Caco-2 (cell line): ENCODE measurements at regions not wholly inside any gene's neighbourhood (a gene's known extent, or its start where the extent isn't known, plus 50 kb on each side); places are given as distances from the start of the nearest gene placed in this dataset.

ENCODE experiments used
- BruUV-seq: library from RNA; stranded (reverse); fragments of 400-500 nt; replicated peaks from 2 replicates; lab custom pipeline; 2021; lab: Mats Ljungman, UMichigan
- CTCF ChIA-PET: fragments of 300-600 bp; sonication (Branson Sonifier 250); formaldehyde crosslinking; loops from one replicate; lab custom pipeline; 2022; ENCODE audit warnings: antibody characterized with exemption; lab: Charles Lee
- POLR2A ChIA-PET: fragments of 300-600 bp; sonication (Branson Sonifier 250); formaldehyde crosslinking; loops from one replicate; lab custom pipeline; 2022; ENCODE audit warnings: antibody characterized with exemption; lab: Charles Lee
- DNase-seq, 2 experiments: peaks; one replicate each; pipeline versions ENCODE4 v3.0.0 to v3.0.0-alpha.2; 2020 to 2022
- H3K27me3 ChIP-seq: replicated peaks from 2 replicates; pipeline ENCODE4 v1.6.0; 2011; ENCODE audit warnings: low read length; ENCODE audit not compliant: control insufficient read depth, insufficient read depth
- H3K36me3 ChIP-seq: 2 replicates; pipeline ENCODE4 v1.5.1; 2011; ENCODE audit warnings: low read length; ENCODE audit not compliant: control insufficient read depth, insufficient read depth
- H3K4me1 ChIP-seq: fragments of 250-450 bp; sonication (Bioruptor Pico); 2 replicates; pipeline ENCODE4 v1.5.1; 2020; ENCODE audit warnings: mild to moderate bottlenecking
- H3K4me3 ChIP-seq: 2 replicates; pipeline ENCODE4 v1.5.1; 2011; ENCODE audit warnings: low read depth, mild to moderate bottlenecking, control low read depth, low read length
- H3K9me3 ChIP-seq: fragments of 250-450 bp; sonication (Bioruptor Pico); 2 replicates; pipeline ENCODE4 v1.5.1; 2020; ENCODE audit warnings: mild to moderate bottlenecking, moderate library complexity
- H3K27ac Mint-ChIP-seq: one replicate; pipeline ENCODE4 v1.8.0; 2022; ENCODE audit warnings: mixed read lengths; ENCODE audit not compliant: unreplicated experiment
- H3K27me3 Mint-ChIP-seq: one replicate; pipeline ENCODE4 v1.8.0; 2022; ENCODE audit warnings: mixed read lengths; ENCODE audit not compliant: insufficient read depth, unreplicated experiment
- H3K36me3 Mint-ChIP-seq: one replicate; pipeline ENCODE4 v1.8.0; 2022; ENCODE audit warnings: mild to moderate bottlenecking, mixed read lengths; ENCODE audit not compliant: insufficient read depth, unreplicated experiment
- H3K4me1 Mint-ChIP-seq: one replicate; pipeline ENCODE4 v1.8.0; 2022; ENCODE audit warnings: low read depth, mixed read lengths; ENCODE audit not compliant: unreplicated experiment
- H3K4me3 Mint-ChIP-seq: one replicate; pipeline ENCODE4 v1.8.0; 2022; ENCODE audit warnings: mild to moderate bottlenecking, moderate library complexity, mixed read lengths; ENCODE audit not compliant: unreplicated experiment
- H3K9me3 Mint-ChIP-seq: one replicate; pipeline ENCODE4 v1.8.0; 2022; ENCODE audit warnings: mixed read lengths; ENCODE audit not compliant: unreplicated experiment
- intact Hi-C: fragments of 100-400 bp; cut with micrococcal nuclease; formaldehyde crosslinking; loops from one replicate; pipeline ENCODE4 v1.10.0; 2022; ENCODE audit not compliant: unreplicated experiment
- TF ChIP-seq, protein P1 (sequence below), 2 experiments: fragments of 200-600 bp in 1 of 2; IDR thresholded peaks; 1 replicate in 1 of 2; 2 replicates in 1 of 2; pipeline versions ENCODE4 v1.5.1 to v1.8.0; 2011 to 2022; ENCODE audit warnings: antibody characterized with exemption in 1 of 2, control low read depth in 1 of 2, inconsistent platforms in 1 of 2, low read depth in 1 of 2, low read length in 1 of 2, mild to moderate bottlenecking in 1 of 2, moderate library complexity in 1 of 2; ENCODE audit not compliant: insufficient read depth in 1 of 2, severe bottlenecking in 1 of 2, unreplicated experiment in 1 of 2

DNA sequence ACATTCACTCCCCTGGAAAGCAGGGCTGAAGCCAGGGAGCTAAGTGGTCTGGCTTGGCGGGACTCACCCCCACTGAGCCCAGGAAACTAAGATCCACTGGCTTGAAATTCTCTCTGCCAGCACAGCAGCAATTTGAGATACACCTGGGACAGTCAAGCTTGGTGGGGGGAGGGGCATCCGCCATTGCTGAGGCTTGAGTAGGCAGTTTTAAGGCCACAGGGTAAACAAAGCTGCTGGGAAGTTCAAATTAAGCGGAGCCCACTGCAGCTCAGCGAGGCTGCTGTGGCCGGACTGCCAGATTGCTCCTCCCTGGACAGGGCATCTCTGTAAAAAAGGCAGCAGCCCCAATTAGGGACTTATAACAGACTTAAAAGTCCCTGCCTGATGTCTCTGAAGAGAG is 108.2 kb upstream of the FAM13C start:
- Mint-ChIP-seq H3K9me3 (no peaks in the 10 kb centered on the region), H3K27ac (no peak overlapping the region), H3K36me3 (no peaks in the 10 kb centered on the region), H3K27me3 (peaks cover 27% of the 10 kb centered on the region), H3K4me1 (no peaks in the 10 kb centered on the region), H3K4me3 (no peak overlapping the region)
- DNase-seq, result no peak
- Histone ChIP-seq H3K27me3 (no peaks in the 10 kb centered on the region), H3K36me3 (no peaks in the 10 kb centered on the region), H3K9me3 (no peaks in the 10 kb centered on the region; the same call in 1 of the 2 replicates), H3K4me1 (no peaks in the 10 kb centered on the region), H3K4me3 (no peak overlapping the region)
- BruUV-seq, result no TSS peak
- intact Hi-C loops, result loop anchor here (10.0 kb wide), 1 partner anchor 1414 kb away; no protein-coding TSS in a partner anchor
- ChIA-PET CTCF (interaction anchor here (0.7 kb wide), 1 partner anchor 523 kb away, joined by 3 read pairs; no protein-coding TSS in a partner anchor), POLR2A (no interaction called here)
- TF ChIP-seq, protein P1, sequence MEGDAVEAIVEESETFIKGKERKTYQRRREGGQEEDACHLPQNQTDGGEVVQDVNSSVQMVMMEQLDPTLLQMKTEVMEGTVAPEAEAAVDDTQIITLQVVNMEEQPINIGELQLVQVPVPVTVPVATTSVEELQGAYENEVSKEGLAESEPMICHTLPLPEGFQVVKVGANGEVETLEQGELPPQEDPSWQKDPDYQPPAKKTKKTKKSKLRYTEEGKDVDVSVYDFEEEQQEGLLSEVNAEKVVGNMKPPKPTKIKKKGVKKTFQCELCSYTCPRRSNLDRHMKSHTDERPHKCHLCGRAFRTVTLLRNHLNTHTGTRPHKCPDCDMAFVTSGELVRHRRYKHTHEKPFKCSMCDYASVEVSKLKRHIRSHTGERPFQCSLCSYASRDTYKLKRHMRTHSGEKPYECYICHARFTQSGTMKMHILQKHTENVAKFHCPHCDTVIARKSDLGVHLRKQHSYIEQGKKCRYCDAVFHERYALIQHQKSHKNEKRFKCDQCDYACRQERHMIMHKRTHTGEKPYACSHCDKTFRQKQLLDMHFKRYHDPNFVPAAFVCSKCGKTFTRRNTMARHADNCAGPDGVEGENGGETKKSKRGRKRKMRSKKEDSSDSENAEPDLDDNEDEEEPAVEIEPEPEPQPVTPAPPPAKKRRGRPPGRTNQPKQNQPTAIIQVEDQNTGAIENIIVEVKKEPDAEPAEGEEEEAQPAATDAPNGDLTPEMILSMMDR (IDR thresholded peaks at IDR 0.05; ENCODE audit: insufficient read depth in 1 of 2, low read depth in 1 of 2, low read length in 1 of 2, severe bottlenecking in 1 of 2, unreplicated experiment in 1 of 2), result no peak

DNA sequence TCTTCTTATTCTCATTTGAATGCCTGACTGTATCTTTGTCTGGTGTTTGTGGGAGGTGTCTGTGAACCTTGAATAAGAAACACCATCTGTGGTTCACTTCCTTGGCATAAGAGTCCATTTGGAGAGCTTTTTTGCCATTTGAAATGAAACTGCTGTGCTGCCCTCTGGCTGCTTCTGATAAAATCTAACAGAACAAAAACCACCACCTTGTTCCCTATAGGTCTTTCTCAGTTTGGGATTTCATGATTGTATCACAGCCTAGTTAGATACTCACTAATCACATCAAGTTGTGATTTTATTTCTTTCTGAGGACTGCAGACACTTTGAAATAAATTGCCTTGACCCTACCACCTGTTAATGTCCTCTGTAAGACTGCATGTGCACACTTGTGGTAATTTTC is 102.7 kb upstream of the FAM13C start:
- DNase-seq, result peak in 1 of 2 experiments; percentile 29
- CTCF ChIA-PET, result interaction anchor here (1.3 to 1.5 kb wide), 2 partner anchors 76 to 115 kb away, joined by 3 to 9 read pairs; no protein-coding TSS in a partner anchor
- BruUV-seq, result no TSS peak
- Mint-ChIP-seq H3K27ac (no peak overlapping the region), H3K4me3 (no peak overlapping the region), H3K4me1 (no peaks in the 10 kb centered on the region), H3K9me3 (no peaks in the 10 kb centered on the region), H3K36me3 (no peaks in the 10 kb centered on the region), H3K27me3 (peaks cover 10% of the 10 kb centered on the region)
- Histone ChIP-seq H3K9me3 (no peaks in the 10 kb centered on the region; the same call in 1 of the 2 replicates), H3K4me3 (no peak overlapping the region), H3K36me3 (no peaks in the 10 kb centered on the region), H3K4me1 (no peaks in the 10 kb centered on the region), H3K27me3 (no peaks in the 10 kb centered on the region; the same call in 1 of the 2 replicates)
- intact Hi-C loops, result loop anchor here (1.0 kb wide), 4 partner anchors 115 to 683 kb away; no protein-coding TSS in a partner anchor
- TF ChIP-seq, protein P1 (IDR thresholded peaks at IDR 0.05; ENCODE audit: insufficient read depth in 1 of 2, low read depth in 1 of 2, low read length in 1 of 2, severe bottlenecking in 1 of 2, unreplicated experiment in 1 of 2), result peak; percentile 25 to 57
- POLR2A ChIA-PET, result no interaction called here

DNA sequence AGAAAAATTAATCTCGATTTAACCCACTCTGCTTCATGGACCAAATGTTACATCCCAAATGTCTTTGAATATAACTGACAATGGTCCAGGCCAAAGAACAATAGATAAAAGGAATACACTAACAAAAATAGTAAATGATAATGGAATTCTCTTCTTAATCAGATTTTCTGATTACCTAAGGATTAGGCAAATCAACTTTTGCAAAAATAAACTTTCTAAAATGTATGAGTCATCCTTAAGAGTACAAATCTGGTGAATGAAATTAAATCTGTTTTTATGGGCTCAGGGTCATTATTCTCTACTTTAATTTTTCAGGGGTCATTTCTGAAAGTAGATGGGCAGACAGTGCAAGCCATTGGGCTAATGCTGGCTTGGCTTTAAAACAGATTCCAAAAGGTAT is 102.1 kb upstream of the FAM13C start:
- Mint-ChIP-seq H3K36me3 (no peaks in the 10 kb centered on the region), H3K4me1 (no peaks in the 10 kb centered on the region), H3K27me3 (peaks cover 10% of the 10 kb centered on the region), H3K9me3 (no peaks in the 10 kb centered on the region), H3K27ac (no peak overlapping the region), H3K4me3 (no peak overlapping the region)
- no peaks in the 10 kb centered on the region; the same call in 1 of the 2 replicates for H3K27me3 ChIP-seq
- no peak for DNase-seq
- CTCF ChIA-PET, result interaction anchor here (1.3 to 1.5 kb wide), 2 partner anchors 75 to 116 kb away, joined by 3 to 9 read pairs; no protein-coding TSS in a partner anchor
- H3K4me3 ChIP-seq, result no peak overlapping the region
- BruUV-seq, result no TSS peak
- intact Hi-C loops, result no loop called here
- POLR2A ChIA-PET, result no interaction called here
- TF ChIP-seq, protein P1 (IDR thresholded peaks at IDR 0.05; ENCODE audit: insufficient read depth in 1 of 2, low read depth in 1 of 2, low read length in 1 of 2, severe bottlenecking in 1 of 2, unreplicated experiment in 1 of 2), result no peak
- H3K4me1 ChIP-seq, result no peaks in the 10 kb centered on the region
- H3K9me3 ChIP-seq, result no peaks in the 10 kb centered on the region; the same call in 1 of the 2 replicates
- H3K36me3 ChIP-seq, result no peaks in the 10 kb centered on the region
